ENCODE measurements at regions not wholly inside any gene's neighbourhood (a gene's known extent, or its start where the extent isn't known, plus 50 kb on each side); places are given as distances from the start of the nearest gene placed in this dataset.
"Not testable (repeated sequence)": the region's sequence is repeated elsewhere in the genome, so short reads cannot be mapped to it uniquely, and the experiment has no call there.

GRCh38 chr1:101437800-101438199, 201.0 kb downstream of the S1PR1 start:
- TF ChIP-seq CTCF (IDR thresholded peaks at IDR 0.05; ENCODE audit: low read depth, low read length): no peak
- H3K4me3 ChIP-seq (ENCODE audit: low read depth, low read length): no peak overlapping the region

GRCh38 chr1:101438359-101438758, 201.5 kb downstream of the S1PR1 start:
- peaks cover 73% of the 10 kb centered on the region for H3K27me3 ChIP-seq (ENCODE audit: insufficient read depth, low read depth, severe bottlenecking)
- DNase-seq: no peak

More at GRCh38 chr1:101437800-101438199, 201.0 kb downstream of the S1PR1 start:
- DNase-seq: no peak
- H3K36me3 ChIP-seq: no peaks in the 10 kb centered on the region
- peaks cover 69% of the 10 kb centered on the region for H3K27me3 ChIP-seq (ENCODE audit: insufficient read depth, low read depth, severe bottlenecking)
- no peak overlapping the region for H3K27ac ChIP-seq
- H3K9me3 ChIP-seq (ENCODE audit: severe bottlenecking): no peaks in the 10 kb centered on the region

GRCh38 chr1:101440485-101440884, 203.7 kb downstream of the S1PR1 start:
- no peak overlapping the region for H3K27ac ChIP-seq
- H3K27me3 ChIP-seq (ENCODE audit: insufficient read depth, low read depth, severe bottlenecking): peaks cover 63% of the 10 kb centered on the region
- H3K9me3 ChIP-seq (ENCODE audit: severe bottlenecking): no peaks in the 10 kb centered on the region
- TF ChIP-seq CTCF (IDR thresholded peaks at IDR 0.05; ENCODE audit: low read depth, low read length): no peak
- no peak for DNase-seq
- H3K36me3 ChIP-seq: no peaks in the 10 kb centered on the region
- H3K4me3 ChIP-seq (ENCODE audit: low read depth, low read length): no peak overlapping the region

More at GRCh38 chr1:101438359-101438758, 201.5 kb downstream of the S1PR1 start:
- no peak overlapping the region for H3K4me3 ChIP-seq (ENCODE audit: low read depth, low read length)
- H3K9me3 ChIP-seq (ENCODE audit: severe bottlenecking): no peaks in the 10 kb centered on the region
- H3K36me3 ChIP-seq: no peaks in the 10 kb centered on the region
- no peak for TF ChIP-seq CTCF (IDR thresholded peaks at IDR 0.05; ENCODE audit: low read depth, low read length)
- H3K27ac ChIP-seq: no peak overlapping the region

- no peak overlapping the region for H3K4me3 ChIP-seq (ENCODE audit: low read depth, low read length)
- no peaks in the 10 kb centered on the region for H3K36me3 ChIP-seq
- no peak overlapping the region for H3K27ac ChIP-seq
- DNase-seq: no peak
- TF ChIP-seq CTCF (IDR thresholded peaks at IDR 0.05; ENCODE audit: low read depth, low read length): no peak
- peaks cover 62% of the 10 kb centered on the region for H3K27me3 ChIP-seq (ENCODE audit: insufficient read depth, low read depth, severe bottlenecking)
- no peaks in the 10 kb centered on the region for H3K9me3 ChIP-seq (ENCODE audit: severe bottlenecking)
Observed at GRCh38 chr1:101444381-101444780, 207.6 kb downstream of the S1PR1 start.

- Histone ChIP-seq H3K4me3 (ENCODE audit: low read depth, low read length) (no peak overlapping the region), H3K27me3 (ENCODE audit: insufficient read depth, low read depth, severe bottlenecking) (peaks cover 56% of the 10 kb centered on the region), H3K36me3 (no peaks in the 10 kb centered on the region), H3K9me3 (ENCODE audit: severe bottlenecking) (no peaks in the 10 kb centered on the region), H3K27ac (no peak overlapping the region)
- no peak for TF ChIP-seq CTCF (IDR thresholded peaks at IDR 0.05; ENCODE audit: low read depth, low read length)
- DNase-seq: no peak
Observed at GRCh38 chr1:101444873-101445618, 208.2 kb downstream of the S1PR1 start.

GRCh38 chr1:101448018-101448417, 211.2 kb downstream of the S1PR1 start:
- DNase-seq: no peak
- Histone ChIP-seq H3K27ac (no peak overlapping the region), H3K4me3 (ENCODE audit: low read depth, low read length) (no peak overlapping the region), H3K9me3 (ENCODE audit: severe bottlenecking) (no peaks in the 10 kb centered on the region), H3K36me3 (no peaks in the 10 kb centered on the region), H3K27me3 (ENCODE audit: insufficient read depth, low read depth, severe bottlenecking) (peaks cover 56% of the 10 kb centered on the region)
- no peak for TF ChIP-seq CTCF (IDR thresholded peaks at IDR 0.05; ENCODE audit: low read depth, low read length)

- H3K27me3 ChIP-seq (ENCODE audit: insufficient read depth, low read depth, severe bottlenecking): peaks cover 56% of the 10 kb centered on the region
- not testable (repeated sequence) for H3K9me3 ChIP-seq (ENCODE audit: severe bottlenecking); H3K27ac ChIP-seq; H3K36me3 ChIP-seq; H3K4me3 ChIP-seq (ENCODE audit: low read depth, low read length); DNase-seq
Observed at GRCh38 chr1:101450691-101451090, 213.9 kb downstream of the S1PR1 start.
